HG03097 (cell line): ENCODE measurements at regions not wholly inside any gene's neighbourhood (a gene's known extent, or its start where the extent isn't known, plus 50 kb on each side); places are given as distances from the start of the nearest gene placed in this dataset.
"Not testable (repeated sequence)": the region's sequence is repeated elsewhere in the genome, so short reads cannot be mapped to it uniquely, and the experiment has no call there.

Experiments used
- ATAC-seq: cut with Tn5 transposase; IDR thresholded peaks from one replicate; pipeline ENCODE4 v1.9.1; 2021; ENCODE audit not compliant: unreplicated experiment, low FRiP score

GRCh38 chr12:78269620-78270019 lies 438.9 kb downstream of the NAV3 start:
- ATAC-seq, result no peak

- ATAC-seq, result no peak
These were observed 440.9 kb downstream of the NAV3 start for GRCh38 chr12:78271546-78271945.

GRCh38 chr12:78275886-78276285 lies 445.2 kb downstream of the NAV3 start:
- ATAC-seq, result no peak

- ATAC-seq, result no peak
These were observed 448.1 kb downstream of the NAV3 start for GRCh38 chr12:78278706-78279190.

GRCh38 chr12:78279567-78279966 lies 448.9 kb downstream of the NAV3 start:
- no peak for ATAC-seq

GRCh38 chr12:78281102-78281501 lies 450.4 kb downstream of the NAV3 start:
- not testable (repeated sequence) for ATAC-seq

- no peak for ATAC-seq
These were observed 453.7 kb downstream of the NAV3 start for GRCh38 chr12:78284417-78284816.

- no peak for ATAC-seq
These were observed 460.1 kb downstream of the NAV3 start for GRCh38 chr12:78290606-78291345.

GRCh38 chr12:78293059-78293686 lies 462.5 kb downstream of the NAV3 start:
- no peak for ATAC-seq

GRCh38 chr12:78301282-78301681 lies 470.6 kb downstream of the NAV3 start:
- ATAC-seq, result not testable (repeated sequence)

GRCh38 chr12:78305808-78306207 lies 475.1 kb downstream of the NAV3 start:
- no peak for ATAC-seq

GRCh38 chr12:78306236-78306635 lies 475.5 kb downstream of the NAV3 start:
- no peak for ATAC-seq

GRCh38 chr12:78308701-78309100 lies 478.0 kb downstream of the NAV3 start:
- ATAC-seq, result no peak

- no peak for ATAC-seq
These were observed 484.3 kb downstream of the NAV3 start for GRCh38 chr12:78315028-78315427.

GRCh38 chr12:78316136-78316535 lies 485.4 kb downstream of the NAV3 start:
- ATAC-seq, result no peak

GRCh38 chr12:78316631-78317468 lies 486.2 kb downstream of the NAV3 start:
- no peak for ATAC-seq

GRCh38 chr12:78321696-78322095 lies 491.0 kb downstream of the NAV3 start:
- ATAC-seq, result no peak

- ATAC-seq, result no peak
These were observed 492.5 kb downstream of the NAV3 start for GRCh38 chr12:78323226-78323625.

GRCh38 chr12:78324234-78324633 lies 493.5 kb downstream of the NAV3 start:
- no peak for ATAC-seq

GRCh38 chr12:78328524-78328923 lies 497.8 kb downstream of the NAV3 start:
- ATAC-seq, result no peak

GRCh38 chr12:78330131-78330530 lies 499.4 kb downstream of the NAV3 start:
- no peak for ATAC-seq
